ENCODE measurements at regions not wholly inside any gene's neighbourhood (a gene's known extent, or its start where the extent isn't known, plus 50 kb on each side); places are given as distances from the start of the nearest gene placed in this dataset.

DNA sequence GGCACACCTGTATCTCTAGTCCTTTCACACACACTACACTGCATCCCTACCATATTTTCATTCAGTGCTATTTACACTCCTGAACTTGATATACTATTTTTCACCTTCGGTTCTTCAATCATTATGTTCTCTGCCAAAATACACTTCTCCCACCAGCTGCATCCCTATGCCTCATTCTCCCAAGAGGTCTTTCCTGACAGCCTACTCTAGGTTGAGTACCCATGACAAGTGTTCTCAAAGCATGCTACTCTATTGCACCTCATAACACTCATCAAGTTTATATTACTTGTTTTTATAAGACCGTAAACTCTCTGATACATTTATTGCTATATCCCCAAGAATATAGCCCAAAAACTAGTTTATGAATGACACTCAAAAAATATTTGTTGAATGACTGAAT, 549.5 kb downstream of the PYDC2 start (continued):
- TF ChIP-seq ZNF214 (tag by site-specific recombination; IDR thresholded peaks at IDR 0.05; ENCODE audit: borderline replicate concordance) = no peak
- no peak for TF ChIP-seq ZNF639 (tag by site-specific recombination; IDR thresholded peaks at IDR 0.05)
- TF ChIP-seq ZNF76 (tag by site-specific recombination; IDR thresholded peaks at IDR 0.05; ENCODE audit: borderline replicate concordance, low read depth) = no peak
- TF ChIP-seq ZNF423 (tag by site-specific recombination; IDR thresholded peaks at IDR 0.05) = no peak
- no peak for TF ChIP-seq ZNF707 (tag by site-specific recombination; IDR thresholded peaks at IDR 0.05)
- TF ChIP-seq ZIC2 (tag by site-specific recombination; IDR thresholded peaks at IDR 0.05) = no peak
- TF ChIP-seq ZNF112 (tag by site-specific recombination; IDR thresholded peaks at IDR 0.05) = no peak
- TF ChIP-seq KLF16 (tag by site-specific recombination; IDR thresholded peaks at IDR 0.05) = no peak
- no peak for TF ChIP-seq ZNF132 (tag by site-specific recombination; IDR thresholded peaks at IDR 0.05; ENCODE audit: borderline replicate concordance)

DNA sequence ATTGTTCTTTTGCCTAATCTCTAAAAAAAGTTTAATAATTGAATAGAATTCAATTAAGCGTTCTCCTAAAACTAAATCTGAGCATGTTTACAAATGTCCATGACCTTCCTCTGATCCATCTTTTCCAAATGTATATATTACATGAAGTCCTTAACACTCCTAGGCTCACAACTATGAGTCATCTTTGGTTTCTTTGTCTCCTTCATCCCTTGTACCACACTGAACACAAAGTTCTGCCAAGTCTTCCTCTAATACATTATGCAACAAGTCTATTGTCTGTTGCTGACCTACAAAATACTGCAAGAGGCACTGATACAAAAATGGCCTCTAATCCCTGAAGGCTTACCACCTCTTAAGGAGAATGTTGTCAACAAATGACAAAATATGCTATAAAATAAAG, 550.2 kb downstream of the PYDC2 start:
- Histone ChIP-seq H3K4me3 (ENCODE audit: low read depth, low read length) (no peak overlapping the region), H3K4me1 (ENCODE audit: control insufficient read depth, insufficient read depth, low read length) (no peaks in the 10 kb centered on the region), H3K36me3 (ENCODE audit: control insufficient read depth in 2 of 2, insufficient read depth in 1 of 2, low read length in 2 of 2) (no peaks in the 10 kb centered on the region), H3K27ac (ENCODE audit: extremely low read depth, low read depth, low read length) (no peak overlapping the region), H3K9me3 (ENCODE audit: control insufficient read depth, insufficient read depth, low read depth, low read length) (no peaks in the 10 kb centered on the region)
- ChIA-PET CTCF (no interaction called here), POLR2A (no interaction called here)
- no peak for TF ChIP-seq ZNF248 (tag by site-specific recombination; IDR thresholded peaks at IDR 0.05)
- TF ChIP-seq ZNF239 (tag by site-specific recombination; IDR thresholded peaks at IDR 0.05) = no peak
- no peak for TF ChIP-seq ZNF23 (tag by site-specific recombination; IDR thresholded peaks at IDR 0.05; ENCODE audit: borderline replicate concordance)
- TF ChIP-seq ZNF449 (tag by site-specific recombination; IDR thresholded peaks at IDR 0.05) = no peak
- TF ChIP-seq ZBTB44 (tag by site-specific recombination; IDR thresholded peaks at IDR 0.05) = no peak
- no peak for TF ChIP-seq PRDM4 (tag by site-specific recombination; IDR thresholded peaks at IDR 0.05)
- TF ChIP-seq ZNF10 (tag by site-specific recombination; IDR thresholded peaks at IDR 0.05) = no peak
- TF ChIP-seq, protein P1, sequence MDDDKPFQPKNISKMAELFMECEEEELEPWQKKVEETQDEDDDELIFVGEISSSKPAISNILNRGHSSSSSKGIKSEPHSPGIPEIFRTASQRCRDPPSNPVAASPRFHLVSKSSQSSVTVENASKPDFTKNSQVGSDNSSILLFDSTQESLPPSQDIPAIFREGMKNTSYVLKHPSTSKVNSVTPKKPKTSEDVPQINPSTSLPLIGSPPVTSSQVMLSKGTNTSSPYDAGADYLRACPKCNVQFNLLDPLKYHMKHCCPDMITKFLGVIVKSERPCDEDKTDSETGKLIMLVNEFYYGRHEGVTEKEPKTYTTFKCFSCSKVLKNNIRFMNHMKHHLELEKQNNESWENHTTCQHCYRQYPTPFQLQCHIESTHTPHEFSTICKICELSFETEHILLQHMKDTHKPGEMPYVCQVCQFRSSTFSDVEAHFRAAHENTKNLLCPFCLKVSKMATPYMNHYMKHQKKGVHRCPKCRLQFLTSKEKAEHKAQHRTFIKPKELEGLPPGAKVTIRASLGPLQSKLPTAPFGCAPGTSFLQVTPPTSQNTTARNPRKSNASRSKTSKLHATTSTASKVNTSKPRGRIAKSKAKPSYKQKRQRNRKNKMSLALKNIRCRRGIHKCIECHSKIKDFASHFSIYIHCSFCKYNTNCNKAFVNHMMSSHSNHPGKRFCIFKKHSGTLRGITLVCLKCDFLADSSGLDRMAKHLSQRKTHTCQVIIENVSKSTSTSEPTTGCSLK (tag by site-specific recombination; IDR thresholded peaks at IDR 0.05) = no peak
- no peak for TF ChIP-seq HOXA7 (CRISPR knock-in tag; IDR thresholded peaks at IDR 0.05; ENCODE audit: borderline replicate concordance)
- TF ChIP-seq, protein P2, sequence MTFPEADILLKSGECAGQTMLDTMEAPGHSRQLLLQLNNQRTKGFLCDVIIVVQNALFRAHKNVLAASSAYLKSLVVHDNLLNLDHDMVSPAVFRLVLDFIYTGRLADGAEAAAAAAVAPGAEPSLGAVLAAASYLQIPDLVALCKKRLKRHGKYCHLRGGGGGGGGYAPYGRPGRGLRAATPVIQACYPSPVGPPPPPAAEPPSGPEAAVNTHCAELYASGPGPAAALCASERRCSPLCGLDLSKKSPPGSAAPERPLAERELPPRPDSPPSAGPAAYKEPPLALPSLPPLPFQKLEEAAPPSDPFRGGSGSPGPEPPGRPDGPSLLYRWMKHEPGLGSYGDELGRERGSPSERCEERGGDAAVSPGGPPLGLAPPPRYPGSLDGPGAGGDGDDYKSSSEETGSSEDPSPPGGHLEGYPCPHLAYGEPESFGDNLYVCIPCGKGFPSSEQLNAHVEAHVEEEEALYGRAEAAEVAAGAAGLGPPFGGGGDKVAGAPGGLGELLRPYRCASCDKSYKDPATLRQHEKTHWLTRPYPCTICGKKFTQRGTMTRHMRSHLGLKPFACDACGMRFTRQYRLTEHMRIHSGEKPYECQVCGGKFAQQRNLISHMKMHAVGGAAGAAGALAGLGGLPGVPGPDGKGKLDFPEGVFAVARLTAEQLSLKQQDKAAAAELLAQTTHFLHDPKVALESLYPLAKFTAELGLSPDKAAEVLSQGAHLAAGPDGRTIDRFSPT (tag by site-specific recombination; IDR thresholded peaks at IDR 0.05) = no peak
- TF ChIP-seq ZNF521 (tag by site-specific recombination; IDR thresholded peaks at IDR 0.05) = no peak
- TF ChIP-seq ZNF274 (IDR thresholded peaks at IDR 0.05; ENCODE audit: low read length) = no peak
- TF ChIP-seq ZNF274 (tag by site-specific recombination; IDR thresholded peaks at IDR 0.05; ENCODE audit: borderline replicate concordance) = no peak
- no peak for TF ChIP-seq ZNF677 (tag by site-specific recombination; IDR thresholded peaks at IDR 0.05)
- TF ChIP-seq ZNF16 (tag by site-specific recombination; IDR thresholded peaks at IDR 0.05; ENCODE audit: low read depth) = no peak
- no peak for TF ChIP-seq ZBTB48 (tag by site-specific recombination; IDR thresholded peaks at IDR 0.05)
- TF ChIP-seq ZNF596 (tag by site-specific recombination; IDR thresholded peaks at IDR 0.05) = no peak
- no peak for TF ChIP-seq GLIS1 (tag by site-specific recombination; IDR thresholded peaks at IDR 0.05)

Measured in HEK293 (cell line).